H9 (cell line): ENCODE measurements at regions not wholly inside any gene's neighbourhood (a gene's known extent, or its start where the extent isn't known, plus 50 kb on each side); places are given as distances from the start of the nearest gene placed in this dataset.

Experiments used
- DNase-seq: peaks from one replicate; pipeline ENCODE4 v3.0.0-alpha.2; 2017
- H2AFZ ChIP-seq: one replicate; pipeline ENCODE4 v1.6.1; 2013; ENCODE audit warnings: mild to moderate bottlenecking, low read length, control low read depth, moderate library complexity
- H2AK5ac ChIP-seq: 2 replicates; pipeline ENCODE4 v1.6.1; 2013; ENCODE audit warnings: low read length, control low read depth, mixed read lengths; ENCODE audit not compliant: insufficient read length
- H2BK120ac ChIP-seq: one replicate; pipeline ENCODE4 v1.6.1; 2013; ENCODE audit warnings: low read depth, mild to moderate bottlenecking, low read length, control low read depth, inconsistent platforms; ENCODE audit not compliant: poor library complexity, severe bottlenecking
- H2BK12ac ChIP-seq: 2 replicates; pipeline ENCODE4 v1.6.1; 2013; ENCODE audit warnings: low read length, control low read depth, mixed read lengths, low read depth; ENCODE audit not compliant: insufficient read length
- H2BK15ac ChIP-seq: 2 replicates; pipeline ENCODE4 v1.6.1; 2013; ENCODE audit warnings: low read depth, low read length, control low read depth
- H2BK20ac ChIP-seq: one replicate; pipeline ENCODE4 v1.6.1; 2013; ENCODE audit warnings: low read depth, mild to moderate bottlenecking, low read length, control low read depth, inconsistent platforms; ENCODE audit not compliant: poor library complexity, severe bottlenecking
- H2BK5ac ChIP-seq: 2 replicates; pipeline ENCODE4 v1.6.1; 2013; ENCODE audit warnings: low read length, control low read depth, mixed read lengths; ENCODE audit not compliant: insufficient read length
- H3K14ac ChIP-seq: 2 replicates; pipeline ENCODE4 v1.6.1; 2013; ENCODE audit warnings: low read length, control low read depth; ENCODE audit not compliant: insufficient read depth
- H3K18ac ChIP-seq: 2 replicates; pipeline ENCODE4 v1.6.1; 2013; ENCODE audit warnings: low read depth, mild to moderate bottlenecking, mixed read lengths, low read length, control low read depth; ENCODE audit not compliant: insufficient read length
- H3K23ac ChIP-seq: 2 replicates; pipeline ENCODE4 v1.6.1; 2013; ENCODE audit warnings: low read length, control low read depth, mixed read lengths, low read depth; ENCODE audit not compliant: insufficient read length
- H3K23me2 ChIP-seq: 2 replicates; pipeline ENCODE4 v1.6.1; 2013; ENCODE audit warnings: low read depth, mild to moderate bottlenecking, mixed read lengths, low read length, control low read depth; ENCODE audit not compliant: insufficient read length, poor library complexity, severe bottlenecking
- H3K27ac ChIP-seq: 2 replicates; pipeline ENCODE4 v1.5.1; 2013; ENCODE audit warnings: low read length, control low read depth, mixed read lengths, low read depth; ENCODE audit not compliant: insufficient read length
- H3K27me3 ChIP-seq: 2 replicates; pipeline ENCODE4 v1.6.1; 2013; ENCODE audit warnings: low read length, control low read depth, inconsistent platforms; ENCODE audit not compliant: insufficient read depth
- H3K4ac ChIP-seq: 2 replicates; pipeline ENCODE4 v1.6.1; 2013; ENCODE audit warnings: low read depth, mild to moderate bottlenecking, control low read depth, inconsistent platforms, low read length, moderate library complexity
- H3K4me1 ChIP-seq: 2 replicates; pipeline ENCODE4 v1.6.1; 2013; ENCODE audit warnings: low read length, control low read depth, inconsistent platforms; ENCODE audit not compliant: insufficient read depth
- H3K4me2 ChIP-seq: 2 replicates; pipeline ENCODE4 v1.6.1; 2013; ENCODE audit warnings: low read length, control low read depth, mixed read lengths; ENCODE audit not compliant: insufficient read length, insufficient read depth
- H3K56ac ChIP-seq: 2 replicates; pipeline ENCODE4 v1.6.1; 2013; ENCODE audit warnings: low read depth, mild to moderate bottlenecking, mixed read lengths, low read length, control low read depth; ENCODE audit not compliant: insufficient read length
- H3K79me1 ChIP-seq: 2 replicates; pipeline ENCODE4 v1.6.1; 2013; ENCODE audit warnings: low read depth, mild to moderate bottlenecking, moderate library complexity, low read length, control low read depth, inconsistent platforms; ENCODE audit not compliant: insufficient read depth, poor library complexity, severe bottlenecking
- H3K79me2 ChIP-seq: 2 replicates; pipeline ENCODE4 v1.6.1; 2013; ENCODE audit warnings: low read length, control low read depth, inconsistent platforms; ENCODE audit not compliant: insufficient read depth
- H3K9ac ChIP-seq: 2 replicates; pipeline ENCODE4 v1.6.1; 2013; ENCODE audit warnings: low read length, control low read depth, mixed read lengths; ENCODE audit not compliant: insufficient read length; ENCODE audit errors: extremely low read depth
- H3K9me3 ChIP-seq: one replicate; pipeline ENCODE4 v1.6.1; 2013; ENCODE audit warnings: low read depth, low read length, inconsistent platforms; ENCODE audit not compliant: control insufficient read depth
- H3T11ph ChIP-seq: one replicate; pipeline ENCODE4 v1.6.1; 2013; ENCODE audit warnings: mild to moderate bottlenecking, low read length, control low read depth, inconsistent platforms
- H4K20me1 ChIP-seq: one replicate; pipeline ENCODE4 v1.6.1; 2013; ENCODE audit not compliant: control insufficient read depth, insufficient read length, insufficient read depth
- H4K5ac ChIP-seq: 2 replicates; pipeline ENCODE4 v1.6.1; 2013; ENCODE audit warnings: low read depth, mild to moderate bottlenecking, mixed read lengths, low read length, control low read depth; ENCODE audit not compliant: insufficient read length
- H4K8ac ChIP-seq: replicated peaks from 2 replicates; pipeline ENCODE4 v1.6.1; 2013; ENCODE audit warnings: low read length, control low read depth, mixed read lengths, low read depth; ENCODE audit not compliant: insufficient read length
- H4K91ac ChIP-seq: 2 replicates; pipeline ENCODE4 v1.6.1; 2013; ENCODE audit warnings: low read depth, mild to moderate bottlenecking, moderate library complexity, mixed read lengths, low read length, control low read depth; ENCODE audit not compliant: insufficient read length
- H3K27ac Mint-ChIP-seq, 3 experiments: 2 replicates in 2 of 3; 3 replicates in 1 of 3; pipeline ENCODE4 v1.8.0; 2020 to 2021; ENCODE audit warnings: mixed read lengths in 3 of 3, mild to moderate bottlenecking in 1 of 3, moderate library complexity in 1 of 3
- H3K27me3 Mint-ChIP-seq: 2 replicates; pipeline ENCODE4 v1.8.0; 2021; ENCODE audit warnings: low read depth, mild to moderate bottlenecking, moderate library complexity, mixed read lengths
- H3K36me3 Mint-ChIP-seq, 3 experiments: 2 replicates in 2 of 3; 3 replicates in 1 of 3; pipeline ENCODE4 v1.8.0; 2020 to 2021; ENCODE audit warnings: low read depth in 3 of 3, mixed read lengths in 3 of 3; ENCODE audit not compliant: insufficient read depth in 1 of 3
- H3K4me1 Mint-ChIP-seq, 2 experiments: 2 replicates each; pipeline ENCODE4 v1.8.0; 2020; ENCODE audit warnings: mixed read lengths in 2 of 2
- H3K4me3 Mint-ChIP-seq, 2 experiments: 2 replicates in 1 of 2; 3 replicates in 1 of 2; pipeline ENCODE4 v1.8.0; 2020 to 2021; ENCODE audit warnings: mild to moderate bottlenecking in 2 of 2, mixed read lengths in 2 of 2, moderate library complexity in 1 of 2
- H3K9me3 Mint-ChIP-seq, 2 experiments: 2 replicates in 1 of 2; 3 replicates in 1 of 2; pipeline ENCODE4 v1.8.0; 2020; ENCODE audit warnings: mild to moderate bottlenecking in 2 of 2, mixed read lengths in 2 of 2, moderate library complexity in 1 of 2
- TF ChIP-seq, protein P1 (sequence below): fragments of 200-600 bp; sonication (generic); conservative IDR thresholded peaks from 3 replicates; pipeline ENCODE4 v1.8.0; 2021; ENCODE audit warnings: antibody characterized with exemption, mild to moderate bottlenecking

DNA sequence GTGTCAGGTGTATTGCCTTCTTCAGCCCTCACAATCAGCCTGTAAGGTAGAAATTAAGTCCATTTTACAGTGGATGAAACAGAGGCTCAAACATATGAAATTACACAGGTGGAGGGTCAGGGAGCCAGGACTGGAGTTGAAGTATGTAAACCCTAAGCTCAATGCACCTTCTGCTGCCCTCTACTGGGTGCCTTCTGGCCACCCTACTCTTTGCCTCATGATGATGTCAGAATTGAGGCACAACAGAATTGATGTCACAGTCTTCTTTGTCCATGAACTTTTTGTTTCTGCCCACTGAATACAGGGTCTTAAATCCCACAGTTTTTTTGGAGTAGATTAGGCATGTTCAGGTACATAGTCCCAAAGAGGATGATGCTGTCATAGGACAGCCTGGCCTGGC is 400.8 kb upstream of the CHD6 start:
- no peak overlapping the region for H2BK20ac ChIP-seq
- peaks cover 5% of the 10 kb centered on the region for H3K27me3 Mint-ChIP-seq
- no peak overlapping the region for H3K27ac ChIP-seq
- H3K23me2 ChIP-seq = no peaks in the 10 kb centered on the region
- H4K5ac ChIP-seq = no peak overlapping the region
- no peak overlapping the region for H3K27ac Mint-ChIP-seq
- no peak overlapping the region for H3K4me2 ChIP-seq
- H2AK5ac ChIP-seq = no peak overlapping the region
- H3K9me3 Mint-ChIP-seq = no peaks in the 10 kb centered on the region
- no peaks in the 10 kb centered on the region for H3K79me2 ChIP-seq
- H3K14ac ChIP-seq = no peak overlapping the region
- no peak overlapping the region for H3K18ac ChIP-seq
- H4K8ac ChIP-seq = no peak overlapping the region
- H2BK120ac ChIP-seq = no peak overlapping the region
- H3K4me3 Mint-ChIP-seq = no peak overlapping the region
- no peak overlapping the region for H3T11ph ChIP-seq
- H3K4me1 Mint-ChIP-seq = no peaks in the 10 kb centered on the region
- H3K79me1 ChIP-seq = no peaks in the 10 kb centered on the region
- no peak overlapping the region for H2AFZ ChIP-seq
- H3K9me3 ChIP-seq = no peaks in the 10 kb centered on the region
- H2BK5ac ChIP-seq = no peak overlapping the region
- peak; percentile 39 for DNase-seq
- no peak overlapping the region for H3K23ac ChIP-seq
- no peak overlapping the region for H3K9ac ChIP-seq
- H3K56ac ChIP-seq = no peak overlapping the region
- H3K4me1 ChIP-seq = no peaks in the 10 kb centered on the region
- no peak overlapping the region for H2BK15ac ChIP-seq
- H3K36me3 Mint-ChIP-seq = no peaks in the 10 kb centered on the region
- TF ChIP-seq, protein P1, sequence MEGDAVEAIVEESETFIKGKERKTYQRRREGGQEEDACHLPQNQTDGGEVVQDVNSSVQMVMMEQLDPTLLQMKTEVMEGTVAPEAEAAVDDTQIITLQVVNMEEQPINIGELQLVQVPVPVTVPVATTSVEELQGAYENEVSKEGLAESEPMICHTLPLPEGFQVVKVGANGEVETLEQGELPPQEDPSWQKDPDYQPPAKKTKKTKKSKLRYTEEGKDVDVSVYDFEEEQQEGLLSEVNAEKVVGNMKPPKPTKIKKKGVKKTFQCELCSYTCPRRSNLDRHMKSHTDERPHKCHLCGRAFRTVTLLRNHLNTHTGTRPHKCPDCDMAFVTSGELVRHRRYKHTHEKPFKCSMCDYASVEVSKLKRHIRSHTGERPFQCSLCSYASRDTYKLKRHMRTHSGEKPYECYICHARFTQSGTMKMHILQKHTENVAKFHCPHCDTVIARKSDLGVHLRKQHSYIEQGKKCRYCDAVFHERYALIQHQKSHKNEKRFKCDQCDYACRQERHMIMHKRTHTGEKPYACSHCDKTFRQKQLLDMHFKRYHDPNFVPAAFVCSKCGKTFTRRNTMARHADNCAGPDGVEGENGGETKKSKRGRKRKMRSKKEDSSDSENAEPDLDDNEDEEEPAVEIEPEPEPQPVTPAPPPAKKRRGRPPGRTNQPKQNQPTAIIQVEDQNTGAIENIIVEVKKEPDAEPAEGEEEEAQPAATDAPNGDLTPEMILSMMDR = peak; percentile 75
- H2BK12ac ChIP-seq = no peak overlapping the region
- H3K27me3 ChIP-seq = no peaks in the 10 kb centered on the region
- H3K4ac ChIP-seq = no peak overlapping the region
- H4K20me1 ChIP-seq = no peaks in the 10 kb centered on the region
- no peak overlapping the region for H4K91ac ChIP-seq
